Vagina (tissue), 2 donors: ENCODE measurements at regions not wholly inside any gene's neighbourhood (a gene's known extent, or its start where the extent isn't known, plus 50 kb on each side); places are given as distances from the start of the nearest gene placed in this dataset.

Experiments
- DNase-seq, 2 donors: peaks; one replicate each; pipeline ENCODE4 v3.0.0-alpha.2; 2017; ENCODE audit errors: extremely low spot score in 2 of 2
- H3K27ac ChIP-seq: fragments of 200-600 bp; sonication (generic); one replicate; pipeline ENCODE4 v1.5.1; 2019
- H3K27me3 ChIP-seq: fragments of 200-600 bp; sonication (generic); one replicate; pipeline ENCODE4 v1.5.1; 2019
- H3K36me3 ChIP-seq, 2 donors: fragments of 200-600 bp; sonication (generic); one replicate each; pipeline ENCODE4 v1.5.1; 2017 to 2019
- H3K4me1 ChIP-seq: fragments of 200-600 bp; sonication (generic); one replicate; pipeline ENCODE4 v1.5.1; 2019
- H3K4me3 ChIP-seq, 2 donors: fragments of 200-600 bp; sonication (generic); 1 replicate in 1 of 2; 2 replicates in 1 of 2; pipeline ENCODE4 v1.5.1; 2016 to 2019
- H3K9me3 ChIP-seq: fragments of 200-600 bp; sonication (generic); one replicate; pipeline ENCODE4 v1.5.1; 2019
- CTCF ChIP-seq, 3 experiments: fragments of 450-650 bp in 2 of 3; fragments of 200-600 bp in 1 of 3; sonication (generic) in 1 of 3; IDR thresholded peaks; one replicate each; pipeline ENCODE4 v1.5.1; 2017 to 2019; ENCODE audit warnings: antibody characterized with exemption in 3 of 3, mild to moderate bottlenecking in 2 of 3, moderate library complexity in 2 of 3
- POLR2A ChIP-seq, 2 donors: fragments of 450-650 bp; IDR thresholded peaks; one replicate each; pipeline ENCODE4 v1.6.1; 2017; ENCODE audit warnings: antibody characterized with exemption in 2 of 2, mild to moderate bottlenecking in 2 of 2, moderate library complexity in 2 of 2
- POLR2AphosphoS5 ChIP-seq, 2 donors: sonication (generic); formaldehyde crosslinking; IDR thresholded peaks; one replicate each; pipeline ENCODE4 v1.9.0; 2017; ENCODE audit warnings: antibody characterized with exemption in 2 of 2, mild to moderate bottlenecking in 2 of 2, low read depth in 1 of 2; ENCODE audit not compliant: insufficient read depth in 1 of 2
- intact Hi-C: fragments of 100-400 bp; cut with DNase I; formaldehyde crosslinking; loops from one replicate; pipeline ENCODE4 v1.15.1; 2023

DNA sequence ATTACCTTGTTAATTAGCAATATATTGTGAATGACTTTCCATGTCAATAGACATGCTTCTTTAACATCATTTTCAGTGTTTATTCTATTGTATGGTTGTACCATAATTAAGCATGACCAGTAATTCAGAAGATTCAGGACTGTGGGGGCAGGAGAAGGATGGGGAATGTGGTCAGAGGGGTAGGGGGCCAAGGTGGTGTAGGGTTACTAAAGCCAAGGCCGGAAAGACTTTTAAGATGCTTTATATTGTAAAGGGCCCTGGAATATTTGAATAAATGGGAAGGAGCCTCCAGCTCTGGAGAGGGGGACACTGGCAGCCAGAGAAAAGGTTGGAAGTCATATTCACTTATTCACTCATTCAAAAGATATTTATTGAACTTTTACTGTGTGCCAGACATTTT lies 115.7 kb downstream of the FGF18 start:
- intact Hi-C loops = no loop called here

DNA sequence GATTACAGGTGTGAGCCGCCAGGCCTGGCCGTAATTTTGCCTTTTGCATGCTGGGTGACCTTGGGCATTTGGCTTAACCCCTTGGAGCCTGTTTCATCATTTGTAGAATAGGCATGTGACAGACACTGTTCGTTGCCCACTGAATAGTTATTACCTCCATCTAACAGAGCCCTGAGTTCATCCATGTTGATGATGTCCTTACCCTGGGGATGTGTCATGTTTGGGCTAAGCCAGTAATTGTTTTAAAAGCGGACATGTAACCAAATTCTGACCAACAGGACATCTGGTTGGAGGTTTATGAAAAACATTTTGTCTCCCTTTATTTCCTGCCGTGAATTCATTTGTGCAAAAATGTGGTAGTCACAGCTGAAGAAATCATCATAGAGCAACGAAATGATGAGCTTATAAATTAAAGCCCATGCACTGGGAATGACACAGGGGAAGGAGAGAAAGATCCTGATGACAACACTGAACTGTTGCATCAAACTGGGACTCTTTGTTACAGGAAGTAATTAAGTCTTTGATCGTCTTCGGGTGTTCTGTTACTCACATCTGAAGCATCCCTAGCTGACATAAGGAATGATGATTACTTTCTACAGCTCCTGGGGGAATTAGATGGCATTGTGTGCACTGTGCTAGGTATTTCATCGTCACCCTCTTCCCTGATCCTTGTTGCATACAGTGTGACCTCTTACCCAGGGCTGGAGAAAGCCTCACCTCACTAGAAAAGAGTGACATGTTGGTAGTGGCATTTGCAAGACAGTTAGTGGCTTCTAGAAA lies 117.8 kb downstream of the FGF18 start:
- intact Hi-C loops = no loop called here
- no peak overlapping the region for H3K4me3 ChIP-seq
- DNase-seq = peak; percentile 22 to 52
- no peaks in the 10 kb centered on the region for H3K27me3 ChIP-seq
- H3K9me3 ChIP-seq = no peaks in the 10 kb centered on the region
- no peaks in the 10 kb centered on the region for H3K4me1 ChIP-seq
- TF ChIP-seq CTCF (IDR thresholded peaks at IDR 0.05) (no peak), POLR2A (IDR thresholded peaks at IDR 0.05) (no peak), POLR2AphosphoS5 (IDR thresholded peaks at IDR 0.05; ENCODE audit: insufficient read depth in 1 of 2, low read depth in 1 of 2) (no peak)
- no peak overlapping the region for H3K27ac ChIP-seq
- H3K36me3 ChIP-seq = no peaks in the 10 kb centered on the region

More for the DNA sequence above, 115.7 kb downstream of the FGF18 start:
- DNase-seq = no peak
- H3K36me3 ChIP-seq = no peaks in the 10 kb centered on the region
- H3K4me3 ChIP-seq = no peak overlapping the region
- no peaks in the 10 kb centered on the region for H3K9me3 ChIP-seq
- no peak overlapping the region for H3K27ac ChIP-seq
- no peaks in the 10 kb centered on the region for H3K27me3 ChIP-seq
- H3K4me1 ChIP-seq = no peaks in the 10 kb centered on the region
- TF ChIP-seq POLR2AphosphoS5 (IDR thresholded peaks at IDR 0.05; ENCODE audit: insufficient read depth in 1 of 2, low read depth in 1 of 2) = no peak

DNA sequence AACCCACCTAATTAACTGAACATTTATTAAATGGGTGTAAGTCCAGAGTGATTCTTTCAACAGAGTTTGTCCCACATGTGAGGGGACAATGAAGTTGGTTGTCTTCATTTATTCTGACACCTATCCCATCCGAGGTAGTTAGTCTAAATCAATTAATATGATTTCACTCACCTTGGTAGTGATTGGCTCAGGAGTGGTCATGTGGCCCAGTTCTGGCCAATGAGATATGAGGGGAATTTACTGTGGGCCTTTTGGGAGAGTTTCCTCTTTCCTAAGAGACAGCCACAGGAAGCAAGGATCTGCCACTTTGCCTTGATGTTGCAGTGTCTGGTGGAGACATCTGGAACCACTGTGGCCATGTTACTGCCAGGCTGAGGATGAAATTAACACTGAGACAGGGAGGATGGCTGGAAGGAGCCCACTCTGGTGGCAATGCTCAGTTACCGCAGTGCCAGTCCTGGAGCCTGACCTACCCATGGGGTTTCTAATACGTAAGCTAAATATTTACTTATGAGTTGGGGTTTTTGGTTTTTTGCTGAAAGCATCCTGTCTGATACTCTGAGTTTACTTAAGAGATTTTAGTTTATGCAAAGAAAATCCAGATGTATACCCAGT lies 118.6 kb downstream of the FGF18 start:
- H3K27ac ChIP-seq = no peak overlapping the region
- H3K4me3 ChIP-seq = no peak overlapping the region
- H3K36me3 ChIP-seq = no peaks in the 10 kb centered on the region
- H3K9me3 ChIP-seq = no peaks in the 10 kb centered on the region
- no peaks in the 10 kb centered on the region for H3K27me3 ChIP-seq
- peak in 1 of 2 donors; percentile 25 for DNase-seq
- TF ChIP-seq POLR2A (IDR thresholded peaks at IDR 0.05) = no peak
- TF ChIP-seq CTCF (IDR thresholded peaks at IDR 0.05) = no peak
- no peak for TF ChIP-seq POLR2AphosphoS5 (IDR thresholded peaks at IDR 0.05; ENCODE audit: insufficient read depth in 1 of 2, low read depth in 1 of 2)
- H3K4me1 ChIP-seq = no peaks in the 10 kb centered on the region
- intact Hi-C loops = no loop called here

DNA sequence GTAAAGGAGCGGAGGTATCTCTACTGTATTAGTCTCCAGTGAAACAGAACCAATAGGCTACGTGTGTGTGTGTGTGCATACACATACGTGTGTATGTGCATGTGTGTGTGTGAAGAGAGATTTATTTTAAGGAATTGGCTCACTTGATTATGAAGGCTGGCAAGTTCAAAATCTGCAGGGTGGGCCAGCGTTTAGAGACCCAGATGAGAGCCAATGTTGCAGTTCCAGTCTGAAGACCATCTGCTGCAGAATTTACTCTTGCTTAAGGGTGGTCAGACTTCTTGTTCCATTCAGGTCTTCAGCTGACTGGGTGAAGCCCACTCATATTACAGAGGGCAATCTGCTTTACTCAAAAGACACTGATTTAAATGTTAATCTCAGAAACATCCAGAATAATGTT lies 119.2 kb downstream of the FGF18 start:
- no peak for TF ChIP-seq POLR2AphosphoS5 (IDR thresholded peaks at IDR 0.05; ENCODE audit: insufficient read depth in 1 of 2, low read depth in 1 of 2)
- TF ChIP-seq POLR2A (IDR thresholded peaks at IDR 0.05) = no peak
- no peak for TF ChIP-seq CTCF (IDR thresholded peaks at IDR 0.05)
- intact Hi-C loops = no loop called here
- no peaks in the 10 kb centered on the region for H3K27me3 ChIP-seq
- H3K9me3 ChIP-seq = no peaks in the 10 kb centered on the region
- no peak overlapping the region for H3K4me3 ChIP-seq
- peak in 1 of 2 donors; percentile 6 for DNase-seq
- no peaks in the 10 kb centered on the region for H3K36me3 ChIP-seq
- no peak overlapping the region for H3K27ac ChIP-seq
- H3K4me1 ChIP-seq = no peaks in the 10 kb centered on the region

- H3K4me1 ChIP-seq = no peaks in the 10 kb centered on the region
- no peak overlapping the region for H3K27ac ChIP-seq
- intact Hi-C loops = no loop called here
- DNase-seq = no peak
- no peak for TF ChIP-seq POLR2A (IDR thresholded peaks at IDR 0.05)
- TF ChIP-seq CTCF (IDR thresholded peaks at IDR 0.05) = no peak
- TF ChIP-seq POLR2AphosphoS5 (IDR thresholded peaks at IDR 0.05; ENCODE audit: insufficient read depth in 1 of 2, low read depth in 1 of 2) = no peak
- H3K27me3 ChIP-seq = no peaks in the 10 kb centered on the region
- H3K36me3 ChIP-seq = no peaks in the 10 kb centered on the region
- no peaks in the 10 kb centered on the region for H3K9me3 ChIP-seq
- no peak overlapping the region for H3K4me3 ChIP-seq
Measured at GRCh38 chr5:171540865-171541264, 121.4 kb downstream of the FGF18 start.
